HG02678 (cell line): ENCODE measurements at regions not wholly inside any gene's neighbourhood (a gene's known extent, or its start where the extent isn't known, plus 50 kb on each side); places are given as distances from the start of the nearest gene placed in this dataset.
"Not testable (repeated sequence)": the region's sequence is repeated elsewhere in the genome, so short reads cannot be mapped to it uniquely, and the experiment has no call there.

ENCODE experiments used
- ATAC-seq: cut with Tn5 transposase; IDR thresholded peaks from one replicate; pipeline ENCODE4 v1.9.1; 2021; ENCODE audit warnings: mild to moderate bottlenecking, moderate library complexity; ENCODE audit not compliant: unreplicated experiment

DNA sequence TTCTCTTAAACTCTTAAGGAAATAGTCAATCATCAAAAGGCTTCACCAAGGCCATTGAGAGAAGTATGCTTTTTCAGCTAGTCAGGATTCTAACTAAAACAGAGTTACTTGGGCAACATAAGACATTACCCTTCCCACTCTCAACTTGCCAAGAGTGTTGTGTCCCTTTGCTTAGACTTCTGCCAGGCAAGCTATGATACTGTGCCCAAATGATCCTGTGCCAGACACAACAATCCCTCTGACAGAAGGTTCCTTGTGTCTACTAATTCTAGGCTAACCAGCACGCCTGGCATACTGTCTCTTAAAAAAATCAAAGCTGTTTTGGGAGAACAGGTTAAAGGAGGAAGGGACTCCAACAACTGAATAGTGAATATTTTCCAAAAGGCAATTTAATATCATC is 750.6 kb downstream of the CDY1 start:
- ATAC-seq = not testable (repeated sequence)

DNA sequence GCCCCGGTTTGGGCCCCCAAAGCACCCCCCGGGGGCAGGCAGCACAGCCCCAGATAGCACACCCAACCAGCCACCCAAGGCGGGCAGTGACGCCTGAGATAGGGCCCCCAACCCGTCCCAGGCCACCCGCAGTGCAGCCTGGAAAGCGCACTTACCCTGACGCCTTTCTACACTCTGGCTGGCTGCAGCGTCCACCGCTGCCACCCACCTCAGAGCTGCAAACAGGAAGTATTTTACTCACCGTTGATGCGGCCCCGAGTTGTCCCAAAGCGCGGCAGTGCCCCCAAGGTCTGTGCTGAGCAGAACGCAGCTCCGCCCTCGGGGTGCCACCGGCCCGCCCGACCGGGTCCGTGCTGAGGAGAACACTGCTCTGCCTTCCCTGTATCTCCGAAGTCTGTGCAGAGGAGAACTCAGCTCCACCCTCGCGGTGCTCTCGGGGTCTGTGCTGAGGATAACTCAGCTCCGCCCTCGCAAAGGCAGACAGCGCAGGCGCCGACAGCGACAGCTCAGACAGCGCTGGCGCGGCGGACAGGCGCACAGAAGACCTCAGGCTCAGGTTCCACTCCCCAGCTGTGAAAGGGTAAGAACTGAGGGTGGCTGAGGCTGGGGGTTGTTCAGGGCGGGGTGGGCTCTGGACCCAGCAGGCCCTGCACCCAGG is 786.9 kb downstream of the CDY1 start:
- no peak for ATAC-seq

DNA sequence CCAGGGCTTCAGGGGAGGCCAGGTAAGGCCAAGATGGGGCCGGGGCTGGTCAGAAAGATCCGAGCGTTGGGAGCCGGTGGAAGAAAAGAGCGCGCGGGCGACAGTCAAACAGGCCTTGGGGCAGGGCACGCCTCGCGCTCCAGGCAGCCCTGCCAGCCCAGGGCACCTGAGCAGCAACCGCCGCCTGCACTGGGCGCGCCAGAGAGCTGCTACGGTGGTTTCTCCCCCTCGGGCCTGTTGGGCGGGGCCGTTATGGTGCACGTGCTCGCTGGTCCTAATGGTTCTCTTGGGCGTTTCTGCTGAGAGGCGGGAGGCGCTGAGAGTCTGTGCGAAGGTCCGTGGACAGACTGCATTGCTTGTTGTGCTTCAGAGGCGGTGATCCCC is 787.4 kb downstream of the CDY1 start:
- ATAC-seq = no peak
